ENCODE measurements at regions not wholly inside any gene's neighbourhood (a gene's known extent, or its start where the extent isn't known, plus 50 kb on each side); places are given as distances from the start of the nearest gene placed in this dataset.

DNA sequence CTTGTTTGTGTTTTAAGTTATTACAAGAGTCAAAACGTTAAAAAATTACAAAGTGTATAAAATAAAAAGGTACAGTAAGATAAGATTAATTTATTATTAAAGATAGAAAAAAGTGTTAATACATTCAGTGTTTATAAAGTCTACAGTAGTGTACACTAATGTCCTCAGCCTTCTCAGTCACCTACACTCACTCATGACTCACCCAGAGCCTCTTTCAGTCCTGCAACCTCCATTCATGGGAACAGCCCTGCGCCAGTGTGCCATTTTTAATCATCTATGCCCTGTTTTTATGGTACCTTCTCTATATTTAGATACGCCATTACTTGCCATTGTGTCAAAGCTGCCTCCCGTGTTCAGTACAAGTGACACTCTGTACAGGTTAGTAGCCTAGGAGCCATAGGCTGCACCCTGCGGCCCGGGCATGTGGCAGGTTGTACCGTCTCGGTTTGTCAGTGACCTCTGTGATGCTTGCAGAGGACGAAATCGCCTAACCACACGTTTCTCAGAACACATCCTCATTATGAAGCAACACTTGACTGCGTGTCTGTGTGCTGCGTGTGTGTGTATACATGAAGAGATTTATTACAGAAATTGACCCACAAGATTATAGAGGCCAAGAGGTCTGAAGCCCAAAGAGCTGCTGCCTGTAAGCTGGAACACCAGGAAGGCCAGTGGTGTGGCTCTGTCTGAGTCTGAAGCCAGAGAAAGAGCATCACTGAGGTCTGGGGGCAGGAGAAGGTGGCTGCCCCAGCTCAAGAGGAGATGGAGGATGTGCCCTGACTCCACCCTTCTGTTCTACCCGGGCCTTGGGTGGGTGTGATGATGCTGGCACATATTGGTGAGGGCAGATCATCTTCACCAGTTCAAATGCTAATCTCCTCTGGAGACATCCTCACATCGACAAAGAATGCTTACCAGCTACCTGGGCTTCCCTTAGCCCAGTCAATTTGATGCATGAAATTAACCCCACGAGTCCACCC is 116.6 kb upstream of the C14orf180 start:
- TF ChIP-seq EZH2 (IDR thresholded peaks at IDR 0.05; ENCODE audit: low read length, missing control alignments) (no peak), CTCF (conservative IDR thresholded peaks at IDR 0.05 in 1 of 2, IDR thresholded peaks at IDR 0.05 in 1 of 2; ENCODE audit: low read depth in 1 of 2, low read length in 2 of 2) (no peak)
